Caco-2 (cell line): ENCODE measurements at regions not wholly inside any gene's neighbourhood (a gene's known extent, or its start where the extent isn't known, plus 50 kb on each side); places are given as distances from the start of the nearest gene placed in this dataset.
"Not testable (repeated sequence)": the region's sequence is repeated elsewhere in the genome, so short reads cannot be mapped to it uniquely, and the experiment has no call there.

Source experiments
- BruUV-seq: library from RNA; stranded (reverse); fragments of 400-500 nt; replicated peaks from 2 replicates; lab custom pipeline; 2021; lab: Mats Ljungman, UMichigan
- CTCF ChIA-PET: fragments of 300-600 bp; sonication (Branson Sonifier 250); formaldehyde crosslinking; loops from one replicate; lab custom pipeline; 2022; ENCODE audit warnings: antibody characterized with exemption; lab: Charles Lee
- POLR2A ChIA-PET: fragments of 300-600 bp; sonication (Branson Sonifier 250); formaldehyde crosslinking; loops from one replicate; lab custom pipeline; 2022; ENCODE audit warnings: antibody characterized with exemption; lab: Charles Lee
- DNase-seq, 2 experiments: peaks; one replicate each; pipeline versions ENCODE4 v3.0.0 to v3.0.0-alpha.2; 2020 to 2022
- H3K27me3 ChIP-seq: replicated peaks from 2 replicates; pipeline ENCODE4 v1.6.0; 2011; ENCODE audit warnings: low read length; ENCODE audit not compliant: control insufficient read depth, insufficient read depth
- H3K36me3 ChIP-seq: 2 replicates; pipeline ENCODE4 v1.5.1; 2011; ENCODE audit warnings: low read length; ENCODE audit not compliant: control insufficient read depth, insufficient read depth
- H3K4me1 ChIP-seq: fragments of 250-450 bp; sonication (Bioruptor Pico); 2 replicates; pipeline ENCODE4 v1.5.1; 2020; ENCODE audit warnings: mild to moderate bottlenecking
- H3K4me3 ChIP-seq: 2 replicates; pipeline ENCODE4 v1.5.1; 2011; ENCODE audit warnings: low read depth, mild to moderate bottlenecking, control low read depth, low read length
- H3K9me3 ChIP-seq: fragments of 250-450 bp; sonication (Bioruptor Pico); 2 replicates; pipeline ENCODE4 v1.5.1; 2020; ENCODE audit warnings: mild to moderate bottlenecking, moderate library complexity
- H3K27ac Mint-ChIP-seq: one replicate; pipeline ENCODE4 v1.8.0; 2022; ENCODE audit warnings: mixed read lengths; ENCODE audit not compliant: unreplicated experiment
- H3K27me3 Mint-ChIP-seq: one replicate; pipeline ENCODE4 v1.8.0; 2022; ENCODE audit warnings: mixed read lengths; ENCODE audit not compliant: insufficient read depth, unreplicated experiment
- H3K36me3 Mint-ChIP-seq: one replicate; pipeline ENCODE4 v1.8.0; 2022; ENCODE audit warnings: mild to moderate bottlenecking, mixed read lengths; ENCODE audit not compliant: insufficient read depth, unreplicated experiment
- H3K4me1 Mint-ChIP-seq: one replicate; pipeline ENCODE4 v1.8.0; 2022; ENCODE audit warnings: low read depth, mixed read lengths; ENCODE audit not compliant: unreplicated experiment
- H3K4me3 Mint-ChIP-seq: one replicate; pipeline ENCODE4 v1.8.0; 2022; ENCODE audit warnings: mild to moderate bottlenecking, moderate library complexity, mixed read lengths; ENCODE audit not compliant: unreplicated experiment
- H3K9me3 Mint-ChIP-seq: one replicate; pipeline ENCODE4 v1.8.0; 2022; ENCODE audit warnings: mixed read lengths; ENCODE audit not compliant: unreplicated experiment
- CTCF ChIP-seq, 2 experiments: fragments of 200-600 bp in 1 of 2; IDR thresholded peaks; 1 replicate in 1 of 2; 2 replicates in 1 of 2; pipeline versions ENCODE4 v1.5.1 to v1.8.0; 2011 to 2022; ENCODE audit warnings: antibody characterized with exemption in 1 of 2, control low read depth in 1 of 2, inconsistent platforms in 1 of 2, low read depth in 1 of 2, low read length in 1 of 2, mild to moderate bottlenecking in 1 of 2, moderate library complexity in 1 of 2; ENCODE audit not compliant: insufficient read depth in 1 of 2, severe bottlenecking in 1 of 2, unreplicated experiment in 1 of 2
- intact Hi-C: fragments of 100-400 bp; cut with micrococcal nuclease; formaldehyde crosslinking; loops from one replicate; pipeline ENCODE4 v1.10.0; 2022; ENCODE audit not compliant: unreplicated experiment

GRCh38 chr17:5921512-5922282 is 148.5 kb upstream of the WSCD1 start:
- Mint-ChIP-seq H3K36me3 (no peaks in the 10 kb centered on the region), H3K4me1 (no peaks in the 10 kb centered on the region), H3K9me3 (no peaks in the 10 kb centered on the region), H3K4me3 (no peak overlapping the region), H3K27ac (no peak overlapping the region), H3K27me3 (no peaks in the 10 kb centered on the region)
- Histone ChIP-seq H3K36me3 (no peaks in the 10 kb centered on the region), H3K4me3 (no peak overlapping the region), H3K4me1 (no peaks in the 10 kb centered on the region), H3K27me3 (no peaks in the 10 kb centered on the region), H3K9me3 (no peaks in the 10 kb centered on the region)
- BruUV-seq = no TSS peak
- DNase-seq = no peak
- TF ChIP-seq CTCF (IDR thresholded peaks at IDR 0.05; ENCODE audit: insufficient read depth in 1 of 2, low read depth in 1 of 2, low read length in 1 of 2, severe bottlenecking in 1 of 2, unreplicated experiment in 1 of 2) = no peak
- intact Hi-C loops = no loop called here
- CTCF ChIA-PET = no interaction called here
- POLR2A ChIA-PET = no interaction called here

GRCh38 chr17:5922476-5922875 is 147.7 kb upstream of the WSCD1 start:
- Mint-ChIP-seq H3K27ac (no peak overlapping the region), H3K9me3 (no peaks in the 10 kb centered on the region), H3K36me3 (no peaks in the 10 kb centered on the region), H3K4me3 (no peak overlapping the region), H3K4me1 (no peaks in the 10 kb centered on the region), H3K27me3 (no peaks in the 10 kb centered on the region)
- Histone ChIP-seq H3K9me3 (no peaks in the 10 kb centered on the region), H3K27me3 (no peaks in the 10 kb centered on the region), H3K4me1 (no peaks in the 10 kb centered on the region), H3K36me3 (no peaks in the 10 kb centered on the region), H3K4me3 (no peak overlapping the region)
- no peak for DNase-seq
- TF ChIP-seq CTCF (IDR thresholded peaks at IDR 0.05; ENCODE audit: insufficient read depth in 1 of 2, low read depth in 1 of 2, low read length in 1 of 2, severe bottlenecking in 1 of 2, unreplicated experiment in 1 of 2) = no peak
- CTCF ChIA-PET = no interaction called here
- BruUV-seq = no TSS peak
- intact Hi-C loops = no loop called here
- POLR2A ChIA-PET = no interaction called here

- no peaks in the 10 kb centered on the region for H3K9me3 ChIP-seq
- intact Hi-C loops = no loop called here
Measured at GRCh38 chr17:5929721-5930120, 140.5 kb upstream of the WSCD1 start.

GRCh38 chr17:5930555-5930954 is 139.6 kb upstream of the WSCD1 start:
- H3K36me3 ChIP-seq, DNase-seq, H3K4me3 ChIP-seq, H3K4me1 Mint-ChIP-seq, intact Hi-C loops, BruUV-seq, H3K9me3 Mint-ChIP-seq, H3K4me1 ChIP-seq, H3K9me3 ChIP-seq, H3K27me3 Mint-ChIP-seq, CTCF ChIA-PET, H3K27me3 ChIP-seq, H3K36me3 Mint-ChIP-seq, POLR2A ChIA-PET, H3K4me3 Mint-ChIP-seq, H3K27ac Mint-ChIP-seq: not testable (repeated sequence)

More at GRCh38 chr17:5929721-5930120, 140.5 kb upstream of the WSCD1 start:
- POLR2A ChIA-PET = no interaction called here
- H3K27ac Mint-ChIP-seq = no peak overlapping the region
- no peak overlapping the region for H3K4me3 Mint-ChIP-seq
- no TSS peak for BruUV-seq
- TF ChIP-seq CTCF (IDR thresholded peaks at IDR 0.05; ENCODE audit: insufficient read depth in 1 of 2, low read depth in 1 of 2, low read length in 1 of 2, severe bottlenecking in 1 of 2, unreplicated experiment in 1 of 2) = no peak
- CTCF ChIA-PET = no interaction called here
- no peaks in the 10 kb centered on the region for H3K36me3 Mint-ChIP-seq
- DNase-seq = no peak
- no peaks in the 10 kb centered on the region for H3K4me1 Mint-ChIP-seq
- H3K9me3 Mint-ChIP-seq = no peaks in the 10 kb centered on the region
- H3K4me1 ChIP-seq = no peaks in the 10 kb centered on the region
- H3K36me3 ChIP-seq = no peaks in the 10 kb centered on the region
- H3K27me3 ChIP-seq = no peaks in the 10 kb centered on the region
- no peak overlapping the region for H3K4me3 ChIP-seq
- no peaks in the 10 kb centered on the region for H3K27me3 Mint-ChIP-seq
